Stimulated activated CD4-positive, alpha-beta T cell treated with anti-CD3 and anti-CD28 coated beads, Interleukin-1b, Interleukin-23, amount 100 ng/mL, for 4 hours (primary cell): ENCODE measurements at regions not wholly inside any gene's neighbourhood (a gene's known extent, or its start where the extent isn't known, plus 50 kb on each side); places are given as distances from the start of the nearest gene placed in this dataset.
"Not testable (repeated sequence)": the region's sequence is repeated elsewhere in the genome, so short reads cannot be mapped to it uniquely, and the experiment has no call there.

ENCODE experiments used
- DNase-seq, 2 donors: peaks; one replicate each; pipeline ENCODE4 v3.0.0-alpha.2; 2020; ENCODE audit warnings: low read depth in 2 of 2

DNA sequence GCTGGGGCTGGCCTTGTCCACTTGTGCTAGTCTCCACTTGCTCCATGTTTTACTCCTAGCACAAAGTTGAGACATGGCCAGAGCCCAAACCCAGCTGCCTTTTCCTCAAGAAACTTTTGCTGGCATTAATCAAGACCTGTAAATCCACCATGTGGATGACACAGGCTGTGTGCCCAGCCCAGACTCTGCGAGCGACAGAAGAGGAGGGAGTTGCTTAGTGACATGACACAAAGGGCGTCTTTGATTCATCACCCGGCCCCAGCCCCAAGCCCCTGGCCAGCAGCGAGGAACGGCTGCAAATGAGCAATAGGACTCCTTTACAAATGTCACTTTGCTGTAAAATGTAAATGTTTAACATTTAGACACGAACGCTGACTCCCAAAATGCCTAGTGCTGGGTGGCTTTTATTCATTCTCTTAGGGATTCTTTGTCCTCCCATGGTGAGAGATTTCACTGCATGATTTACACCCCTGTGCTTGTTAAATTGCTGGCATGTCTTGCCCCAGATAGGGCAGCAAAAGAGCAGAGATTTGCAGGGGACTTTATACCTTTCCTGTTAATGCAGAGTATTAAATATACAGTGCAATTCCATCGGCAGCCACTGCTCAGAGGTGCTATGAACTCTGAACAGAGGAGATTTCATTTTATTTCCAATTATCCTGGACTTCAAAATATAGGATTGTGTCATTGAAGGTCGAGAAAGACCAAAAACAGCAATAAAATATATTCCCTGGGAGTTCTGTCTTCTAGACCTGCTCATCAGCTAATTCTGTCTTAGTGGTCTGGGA, 263.6 kb upstream of the NCAM1 start:
- no peak for DNase-seq

GRCh38 chr11:112705148-112705547, 256.1 kb upstream of the NCAM1 start:
- no peak for DNase-seq

GRCh38 chr11:112706863-112707262, 254.4 kb upstream of the NCAM1 start:
- DNase-seq = no peak

- not testable (repeated sequence) for DNase-seq
Observed at GRCh38 chr11:112714340-112714739, 246.9 kb upstream of the NCAM1 start.

DNA sequence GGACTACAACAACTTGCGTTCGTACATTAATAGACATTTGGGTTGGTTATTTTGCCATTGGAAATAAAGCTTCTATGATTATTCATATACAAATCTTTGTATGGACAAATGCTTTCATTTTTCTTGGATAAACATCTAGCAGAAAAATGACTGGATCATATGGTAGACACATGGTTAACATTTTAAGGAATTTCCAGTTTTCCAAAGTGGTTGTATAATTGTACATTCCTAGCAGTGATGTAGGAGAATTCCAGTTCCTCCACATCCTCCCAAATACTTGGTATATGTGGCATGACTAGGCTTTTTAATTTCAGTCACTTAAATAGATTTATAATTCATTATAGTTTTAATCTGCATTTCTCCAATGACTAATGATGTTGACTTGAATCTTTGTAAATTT, 246.2 kb upstream of the NCAM1 start:
- DNase-seq = no peak

DNA sequence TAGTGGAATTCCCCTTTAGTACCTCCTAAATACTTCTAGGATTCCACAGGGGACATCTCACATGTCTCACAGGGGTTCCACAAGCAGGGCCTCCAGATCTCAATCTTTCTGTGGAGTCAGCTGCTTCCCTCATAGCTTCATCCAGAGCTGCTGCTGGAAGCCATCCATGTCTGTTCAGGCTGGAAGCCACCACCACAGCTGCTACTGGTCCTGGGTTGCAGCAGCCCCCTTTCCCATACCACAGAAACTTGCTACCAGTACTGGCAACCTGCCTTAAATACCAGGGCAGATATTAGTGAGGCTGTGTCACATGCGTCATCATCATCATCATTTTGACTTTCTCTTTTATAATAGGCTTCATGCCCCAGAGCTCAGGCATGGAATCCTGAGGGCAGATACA, 242.7 kb upstream of the NCAM1 start:
- DNase-seq = no peak

DNA sequence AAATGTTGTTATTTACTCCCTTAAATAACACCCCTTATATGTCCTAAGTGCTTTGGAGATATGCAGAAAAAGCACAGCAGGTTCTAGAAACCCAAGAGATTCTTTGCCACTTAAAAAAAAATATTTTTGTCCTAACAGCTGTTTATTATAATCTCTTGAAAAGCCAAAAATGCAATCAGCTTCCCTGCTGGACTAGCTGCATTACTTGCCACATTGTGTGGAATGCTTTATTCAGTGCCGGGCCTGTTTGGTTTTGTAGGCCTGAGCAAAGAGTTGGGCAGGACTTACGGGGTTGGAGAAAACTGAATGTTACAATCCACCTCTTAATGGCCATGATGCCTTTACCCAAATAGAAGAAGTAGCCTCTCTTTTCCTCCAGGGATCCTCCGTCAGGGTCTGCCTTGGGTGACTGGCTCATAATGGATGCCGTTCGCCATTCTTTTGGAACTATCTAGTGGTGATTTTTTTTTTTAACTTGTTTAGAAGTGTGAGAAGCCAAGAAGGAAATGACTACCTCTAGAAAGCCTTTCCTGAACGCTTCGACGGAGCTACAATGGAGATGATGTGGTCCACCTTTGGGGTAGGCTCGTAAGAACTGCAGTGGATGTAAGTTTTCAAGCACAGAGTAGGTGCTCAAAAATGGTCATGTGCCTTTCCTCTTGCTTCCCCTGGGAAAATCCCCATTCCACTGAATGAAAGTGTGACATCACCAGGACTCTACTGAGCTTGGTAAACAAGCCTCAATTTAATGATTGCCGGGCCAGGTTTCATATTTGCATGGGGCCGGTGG, 241.3 kb upstream of the NCAM1 start:
- DNase-seq = no peak

- no peak for DNase-seq
Observed at GRCh38 chr11:112722148-112722547, 239.1 kb upstream of the NCAM1 start.

DNA sequence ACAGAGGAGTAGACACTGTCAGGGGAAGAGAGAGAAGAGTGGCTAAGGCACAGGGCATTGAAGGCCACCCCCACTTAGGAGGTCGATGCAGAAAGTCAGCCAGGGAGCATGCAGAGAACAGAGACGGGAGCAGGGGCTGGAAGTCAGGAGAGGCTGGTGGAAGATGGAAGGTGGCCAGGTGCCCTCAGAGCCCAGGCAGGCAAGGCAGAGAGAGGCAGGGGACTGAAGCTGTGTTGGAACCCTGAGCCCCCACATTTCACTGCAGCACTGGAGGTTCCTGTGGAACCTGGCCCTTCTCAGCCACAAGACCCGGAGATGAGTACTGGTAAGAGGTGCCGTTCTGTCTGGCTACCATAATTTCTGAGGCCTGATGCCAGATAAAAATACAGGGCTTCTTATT, 238.3 kb upstream of the NCAM1 start:
- no peak for DNase-seq

DNA sequence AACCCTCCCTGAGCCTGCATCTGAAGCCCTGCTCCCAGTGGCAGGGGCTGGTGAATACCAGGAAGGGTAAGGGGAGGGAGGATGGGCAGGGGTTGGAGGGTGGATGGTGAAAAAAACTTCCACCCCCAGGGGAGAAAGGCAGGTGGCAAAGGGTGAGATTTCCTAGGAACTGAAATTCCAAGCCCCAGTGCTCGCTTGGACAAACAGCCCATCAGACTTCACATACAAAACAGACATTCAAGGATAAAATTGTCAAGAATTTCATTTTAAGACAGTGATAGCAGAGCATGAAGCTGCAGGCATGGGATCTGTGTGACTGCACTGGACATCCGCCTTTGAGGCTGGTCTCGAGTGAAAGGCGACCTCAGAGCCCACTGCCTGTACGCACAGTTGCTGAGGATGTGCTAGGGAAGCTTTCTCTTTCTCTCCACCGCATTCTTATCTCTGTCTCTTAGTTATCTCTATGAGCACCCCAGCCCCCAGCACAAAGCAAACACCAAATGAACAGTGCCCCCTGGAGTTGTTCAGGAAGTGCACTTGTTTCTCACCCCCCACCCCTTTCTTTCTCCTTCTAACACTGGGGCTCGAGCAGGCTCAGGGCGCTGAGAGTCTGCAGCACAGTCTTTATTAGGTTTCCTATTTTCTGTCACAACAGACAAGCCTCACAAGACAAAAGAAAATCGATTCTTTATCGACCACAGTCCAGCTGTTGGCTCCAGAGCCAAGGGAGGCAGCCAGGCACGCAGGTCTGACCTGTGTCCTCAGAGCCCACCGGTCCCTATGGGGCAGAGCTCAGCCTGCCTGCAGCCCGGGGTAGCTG, 237.3 kb upstream of the NCAM1 start:
- no peak for DNase-seq

- no peak for DNase-seq
Observed at GRCh38 chr11:112724496-112724790, 236.8 kb upstream of the NCAM1 start.

GRCh38 chr11:112725636-112726035, 235.6 kb upstream of the NCAM1 start:
- no peak for DNase-seq

- no peak for DNase-seq
Observed at GRCh38 chr11:112727341-112727841, 233.8 kb upstream of the NCAM1 start.

GRCh38 chr11:112728288-112728687, 232.9 kb upstream of the NCAM1 start:
- no peak for DNase-seq

- DNase-seq = no peak
Observed at GRCh38 chr11:112728716-112729115, 232.5 kb upstream of the NCAM1 start.

GRCh38 chr11:112730591-112730990, 230.6 kb upstream of the NCAM1 start:
- DNase-seq = no peak

DNA sequence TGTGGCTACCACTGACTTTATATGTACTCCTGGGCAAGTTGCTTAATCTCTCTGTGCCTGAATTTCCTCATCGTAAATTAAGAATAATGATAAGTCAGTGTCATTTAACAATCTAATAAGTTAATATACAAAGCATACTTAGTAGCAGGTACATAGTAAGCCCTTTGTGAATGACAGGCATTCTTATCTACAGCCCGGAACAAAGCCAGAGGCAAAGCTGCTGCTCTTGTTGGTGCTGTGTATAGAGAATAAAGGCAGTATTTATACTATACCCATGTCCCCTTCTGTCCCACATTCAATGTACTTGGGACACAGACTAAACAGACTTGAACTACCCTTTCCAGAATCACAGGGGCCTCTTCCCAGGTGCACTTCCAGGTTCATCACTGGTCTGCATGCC, 229.7 kb upstream of the NCAM1 start:
- DNase-seq = no peak

DNA sequence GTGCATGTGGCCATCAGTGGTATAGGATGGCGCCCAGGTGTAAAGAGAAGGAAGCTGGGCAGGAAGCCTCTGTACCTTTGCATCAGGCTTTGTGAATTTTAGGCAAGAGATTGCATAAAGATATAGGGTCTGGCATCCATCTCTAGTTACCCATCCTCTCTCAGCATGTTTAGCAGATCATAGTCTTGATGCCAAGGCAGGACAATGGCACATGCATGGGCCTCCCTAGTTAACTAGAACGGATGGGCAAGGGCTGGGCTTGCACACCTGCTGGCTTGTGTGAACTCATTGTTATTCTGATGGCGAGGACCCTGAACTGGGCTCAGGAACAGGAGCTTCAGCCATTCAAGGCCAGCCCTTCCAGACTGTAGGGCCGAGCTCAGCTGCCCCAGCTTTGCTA, 229.2 kb upstream of the NCAM1 start:
- DNase-seq = no peak

DNA sequence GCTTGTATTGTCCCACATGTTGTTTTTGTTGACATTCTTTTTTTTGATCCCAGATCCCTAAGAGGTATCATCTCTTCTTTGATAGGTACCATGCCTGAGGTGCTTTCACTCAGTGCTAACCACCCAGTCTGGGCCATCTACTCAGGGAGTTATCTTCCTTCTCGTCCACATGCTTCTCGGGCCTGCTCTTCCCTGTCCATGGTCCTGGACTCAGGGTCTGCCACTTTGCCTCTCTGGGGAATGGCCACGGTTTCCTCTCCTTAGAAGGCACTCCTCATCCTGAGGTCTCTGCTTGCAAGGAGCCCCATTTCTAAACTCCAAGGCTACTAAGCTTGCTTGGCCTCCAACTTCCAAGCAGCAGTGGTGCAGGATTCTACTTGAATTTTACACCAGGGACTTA, 227.0 kb upstream of the NCAM1 start:
- no peak for DNase-seq

DNA sequence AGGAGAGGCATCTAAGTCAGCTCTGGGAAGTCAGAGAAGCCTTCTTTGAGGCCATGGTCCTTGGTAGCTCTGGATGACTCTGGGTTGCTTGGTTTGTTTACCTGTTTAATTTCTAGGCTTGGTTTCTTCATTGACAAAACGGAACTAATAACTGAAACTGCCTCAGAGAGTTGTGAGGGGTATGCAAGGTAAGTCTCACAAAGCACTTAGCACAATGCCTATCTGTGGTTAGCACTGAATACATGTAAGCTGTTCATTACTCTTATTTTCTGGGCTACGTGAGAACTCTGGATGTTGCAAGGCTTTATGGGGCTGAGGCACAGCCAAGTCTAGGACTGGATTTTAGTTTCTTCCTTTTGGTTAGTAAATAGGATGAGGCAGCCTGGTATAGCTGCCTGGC, 225.8 kb upstream of the NCAM1 start:
- no peak for DNase-seq

GRCh38 chr11:112744041-112744440, 217.2 kb upstream of the NCAM1 start:
- no peak for DNase-seq

DNA sequence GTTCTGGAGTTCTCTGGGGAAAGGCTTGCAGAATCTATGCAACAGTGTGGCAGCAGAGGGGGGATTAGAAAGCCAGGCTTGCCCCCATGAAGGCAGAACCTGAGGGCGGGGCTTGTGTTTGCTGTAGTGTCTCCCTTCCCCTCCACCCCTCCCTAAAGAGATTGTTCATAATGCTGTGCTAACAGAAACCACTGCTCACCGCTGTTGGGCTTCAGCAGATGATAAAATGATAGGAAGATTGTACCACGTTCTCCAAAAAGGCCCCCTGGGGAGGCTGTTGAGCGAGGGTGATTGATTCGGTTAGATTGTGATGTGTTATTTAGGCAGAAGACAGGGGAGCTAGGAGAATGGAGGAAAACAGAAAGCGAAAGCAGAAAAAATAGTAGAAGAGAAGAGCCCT, 215.2 kb upstream of the NCAM1 start:
- no peak for DNase-seq
